Endodermal cell (in vitro differentiated cells): ENCODE measurements at regions not wholly inside any gene's neighbourhood (a gene's known extent, or its start where the extent isn't known, plus 50 kb on each side); places are given as distances from the start of the nearest gene placed in this dataset.
A peak's percentile ranks its signal among the peaks of the same experiment; 100 is the strongest.

Experiments used
- DNase-seq: peaks from one replicate; pipeline ENCODE4 v3.0.0-alpha.2; 2017
- H3K27ac ChIP-seq: 2 replicates; pipeline ENCODE4 v1.5.1; 2013; ENCODE audit warnings: mild to moderate bottlenecking, low read depth, low read length, moderate library complexity
- H3K27me3 ChIP-seq: 2 replicates; pipeline ENCODE4 v1.6.1; 2013; ENCODE audit warnings: mild to moderate bottlenecking, low read length, moderate library complexity; ENCODE audit not compliant: insufficient read depth, control insufficient read depth, poor library complexity, severe bottlenecking
- H3K36me3 ChIP-seq: 2 replicates; pipeline ENCODE4 v1.7.0; 2013; ENCODE audit warnings: mild to moderate bottlenecking, low read length, moderate library complexity; ENCODE audit not compliant: control insufficient read depth, insufficient read depth
- H3K4me1 ChIP-seq: one replicate; pipeline ENCODE4 v1.7.0; 2013; ENCODE audit warnings: low read length; ENCODE audit not compliant: control insufficient read depth, insufficient read depth
- H3K4me3 ChIP-seq: 2 replicates; pipeline ENCODE4 v1.5.1; 2013; ENCODE audit warnings: mild to moderate bottlenecking, low read length, moderate library complexity
- H3K9ac ChIP-seq: 2 replicates; pipeline ENCODE4 v1.6.1; 2013; ENCODE audit warnings: mild to moderate bottlenecking, low read length, moderate library complexity; ENCODE audit not compliant: poor library complexity, severe bottlenecking; ENCODE audit errors: extremely low read depth
- H3K9me3 ChIP-seq: 2 replicates; pipeline ENCODE4 v1.6.1; 2013; ENCODE audit warnings: mild to moderate bottlenecking, low read length, moderate library complexity; ENCODE audit not compliant: control insufficient read depth
- H3K27ac Mint-ChIP-seq: 2 replicates; pipeline ENCODE4 v1.8.0; 2020; ENCODE audit warnings: mixed read lengths
- H3K27me3 Mint-ChIP-seq: 2 replicates; pipeline ENCODE4 v1.8.0; 2021; ENCODE audit warnings: mild to moderate bottlenecking, mixed read lengths; ENCODE audit not compliant: insufficient read depth
- H3K36me3 Mint-ChIP-seq: 2 replicates; pipeline ENCODE4 v1.8.0; 2020; ENCODE audit warnings: low read depth, mixed read lengths
- H3K4me1 Mint-ChIP-seq: 2 replicates; pipeline ENCODE4 v1.8.0; 2020; ENCODE audit warnings: mixed read lengths
- H3K4me3 Mint-ChIP-seq: 2 replicates; pipeline ENCODE4 v1.8.0; 2020; ENCODE audit warnings: mild to moderate bottlenecking, moderate library complexity, mixed read lengths
- H3K9me3 Mint-ChIP-seq: 2 replicates; pipeline ENCODE4 v1.8.0; 2020; ENCODE audit warnings: mild to moderate bottlenecking, mixed read lengths
- CTCF ChIP-seq: fragments of 200-600 bp; sonication (generic); conservative IDR thresholded peaks from 2 replicates; pipeline ENCODE4 v1.5.0; 2021; ENCODE audit warnings: antibody characterized with exemption, mild to moderate bottlenecking
- WGBS, 2 experiments: methylation state at CpG; one replicate each; pipeline versions ENCODE4 v1.1.5 to v1.1.7; 2013; ENCODE audit warnings: missing lambda C conversion rate in 2 of 2, mixed read lengths in 1 of 2; ENCODE audit not compliant: insufficient coverage in 1 of 2, insufficient read length in 1 of 2; 5-methylcytosine and 5-hydroxymethylcytosine counted together

- H3K36me3 Mint-ChIP-seq = no peaks in the 10 kb centered on the region
- no peaks in the 10 kb centered on the region for H3K4me1 Mint-ChIP-seq
- H3K9me3 ChIP-seq = no peaks in the 10 kb centered on the region
- no peak overlapping the region for H3K4me3 Mint-ChIP-seq
- H3K27me3 Mint-ChIP-seq = peaks cover 1% of the 10 kb centered on the region
- H3K4me3 ChIP-seq = no peak overlapping the region
- no peaks in the 10 kb centered on the region for H3K36me3 ChIP-seq
- 92 to 94% methylated on average over 16 to 18 of the region's 18 CpGs for WGBS, 2 experiments
- no peaks in the 10 kb centered on the region for H3K9me3 Mint-ChIP-seq
- no peak for TF ChIP-seq CTCF
- no peaks in the 10 kb centered on the region for H3K27me3 ChIP-seq
- no peak overlapping the region for H3K9ac ChIP-seq
- no peak for DNase-seq
- no peak overlapping the region for H3K27ac ChIP-seq
- no peaks in the 10 kb centered on the region for H3K4me1 ChIP-seq
- H3K27ac Mint-ChIP-seq = no peak overlapping the region
These were observed 322.1 kb upstream of the RNF32 start for GRCh38 chr7:156318426-156318825.

- WGBS, 2 experiments = 90 to 93% methylated on average over 11 to 15 of the region's 15 CpGs
These were observed 331.5 kb upstream of the RNF32 start for GRCh38 chr7:156309016-156309620.

GRCh38 chr7:156307193-156307592, 333.4 kb upstream of the RNF32 start:
- peak; percentile 56 for DNase-seq
- Mint-ChIP-seq H3K4me1 (no peaks in the 10 kb centered on the region), H3K27ac (no peak overlapping the region), H3K9me3 (no peaks in the 10 kb centered on the region), H3K36me3 (no peaks in the 10 kb centered on the region), H3K27me3 (no peaks in the 10 kb centered on the region), H3K4me3 (no peak overlapping the region)
- Histone ChIP-seq H3K27me3 (no peaks in the 10 kb centered on the region), H3K4me1 (no peaks in the 10 kb centered on the region), H3K4me3 (no peak overlapping the region), H3K9me3 (no peaks in the 10 kb centered on the region), H3K36me3 (no peaks in the 10 kb centered on the region), H3K27ac (no peak overlapping the region), H3K9ac (no peak overlapping the region)
- peak; percentile 56 for TF ChIP-seq CTCF
- 82 to 85% methylated on average over 5 to 9 of the region's 9 CpGs for WGBS, 2 experiments

More at GRCh38 chr7:156309016-156309620, 331.5 kb upstream of the RNF32 start:
- Mint-ChIP-seq H3K9me3 (no peaks in the 10 kb centered on the region), H3K4me3 (no peak overlapping the region), H3K27ac (no peak overlapping the region), H3K4me1 (no peaks in the 10 kb centered on the region), H3K36me3 (no peaks in the 10 kb centered on the region), H3K27me3 (no peaks in the 10 kb centered on the region)
- Histone ChIP-seq H3K9me3 (no peaks in the 10 kb centered on the region), H3K4me3 (no peak overlapping the region), H3K27me3 (no peaks in the 10 kb centered on the region), H3K27ac (no peak overlapping the region), H3K36me3 (no peaks in the 10 kb centered on the region), H3K4me1 (no peaks in the 10 kb centered on the region), H3K9ac (no peak overlapping the region)
- DNase-seq = no peak
- no peak for TF ChIP-seq CTCF
